Hepatocyte (in vitro differentiated cells): ENCODE measurements at regions not wholly inside any gene's neighbourhood (a gene's known extent, or its start where the extent isn't known, plus 50 kb on each side); places are given as distances from the start of the nearest gene placed in this dataset.

Source experiments
- DNase-seq: peaks from one replicate; pipeline ENCODE4 v3.0.0-alpha.2; 2016; ENCODE audit warnings: low spot score
- H2AFZ ChIP-seq: fragments of 200-600 bp; sonication (generic); 2 replicates; pipeline ENCODE4 v1.6.0; 2016; ENCODE audit warnings: antibody characterized with exemption, mild to moderate bottlenecking
- H3K27ac ChIP-seq: fragments of 200-600 bp; sonication (generic); 2 replicates; pipeline ENCODE4 v1.5.1; 2016; ENCODE audit warnings: mild to moderate bottlenecking
- H3K27me3 ChIP-seq: fragments of 200-600 bp; sonication (generic); 2 replicates; pipeline ENCODE4 v1.6.1; 2016
- H3K36me3 ChIP-seq: fragments of 200-600 bp; sonication (generic); replicated peaks from 2 replicates; pipeline ENCODE4 v1.5.1; 2016; ENCODE audit warnings: low read depth; ENCODE audit not compliant: insufficient read depth
- H3K4me1 ChIP-seq: fragments of 200-600 bp; sonication (generic); 2 replicates; pipeline ENCODE4 v1.5.1; 2016; ENCODE audit warnings: mild to moderate bottlenecking, moderate library complexity; ENCODE audit not compliant: insufficient read depth
- H3K4me2 ChIP-seq: fragments of 200-600 bp; sonication (generic); 2 replicates; pipeline ENCODE4 v1.6.0; 2016
- H3K4me3 ChIP-seq: fragments of 200-600 bp; sonication (generic); 2 replicates; pipeline ENCODE4 v1.5.1; 2016; ENCODE audit warnings: mild to moderate bottlenecking
- H3K79me2 ChIP-seq: fragments of 200-600 bp; sonication (generic); 2 replicates; pipeline ENCODE4 v1.6.0; 2017; ENCODE audit warnings: mild to moderate bottlenecking
- H3K9me2 ChIP-seq: fragments of 200-600 bp; sonication (generic); replicated peaks from 2 replicates; pipeline ENCODE4 v1.6.0; 2017; ENCODE audit warnings: mild to moderate bottlenecking; ENCODE audit not compliant: insufficient read depth
- H3K9me3 ChIP-seq: fragments of 200-600 bp; sonication (generic); 2 replicates; pipeline ENCODE4 v1.5.1; 2016; ENCODE audit warnings: low read depth, mild to moderate bottlenecking
- H4K20me1 ChIP-seq: fragments of 200-600 bp; sonication (generic); 2 replicates; pipeline ENCODE4 v1.6.0; 2016; ENCODE audit warnings: mild to moderate bottlenecking; ENCODE audit not compliant: insufficient read depth, poor library complexity, severe bottlenecking
- CTCF ChIP-seq: fragments of 200-600 bp; sonication (generic); IDR thresholded peaks from 2 replicates; pipeline ENCODE4 v1.5.1; 2016; ENCODE audit warnings: antibody characterized with exemption, mild to moderate bottlenecking; ENCODE audit not compliant: poor library complexity
- EZH2 ChIP-seq: fragments of 200-600 bp; sonication (generic); IDR thresholded peaks from 2 replicates; pipeline ENCODE4 v1.6.1; 2016; ENCODE audit warnings: antibody characterized with exemption, mild to moderate bottlenecking, borderline replicate concordance
- EZH2phosphoT487 ChIP-seq: fragments of 200-600 bp; sonication (generic); IDR thresholded peaks from one replicate; pipeline ENCODE4 v1.6.1; 2018; ENCODE audit warnings: antibody characterized with exemption, mild to moderate bottlenecking, low read depth, moderate library complexity; ENCODE audit not compliant: unreplicated experiment, severe bottlenecking
- WGBS: methylation state at CpG from one replicate; pipeline ENCODE4 v1.1.6; 2016; ENCODE audit warnings: low lambda C conversion rate; ENCODE audit errors: missing lambda C conversion rate; 5-methylcytosine and 5-hydroxymethylcytosine counted together

GRCh38 chr4:89468602-89469001 is 161.0 kb upstream of the GPRIN3 start:
- 60% methylated on average over 2 of the region's 2 CpGs for WGBS

GRCh38 chr4:89463341-89463740 is 155.7 kb upstream of the GPRIN3 start:
- no peak overlapping the region for H3K27ac ChIP-seq
- H3K9me3 ChIP-seq: no peaks in the 10 kb centered on the region
- H3K79me2 ChIP-seq: no peaks in the 10 kb centered on the region
- H3K4me3 ChIP-seq: no peak overlapping the region
- H4K20me1 ChIP-seq: no peaks in the 10 kb centered on the region
- H3K36me3 ChIP-seq: no peaks in the 10 kb centered on the region
- TF ChIP-seq EZH2: no peak
- TF ChIP-seq CTCF: no peak
- no peak for TF ChIP-seq EZH2phosphoT487
- H3K9me2 ChIP-seq: no peaks in the 10 kb centered on the region
- DNase-seq: no peak
- H3K27me3 ChIP-seq: no peaks in the 10 kb centered on the region
- H3K4me2 ChIP-seq: no peak overlapping the region
- H2AFZ ChIP-seq: no peak overlapping the region
- no peaks in the 10 kb centered on the region for H3K4me1 ChIP-seq

More at GRCh38 chr4:89468602-89469001, 161.0 kb upstream of the GPRIN3 start:
- no peak for TF ChIP-seq EZH2
- no peak for TF ChIP-seq EZH2phosphoT487
- TF ChIP-seq CTCF: no peak
- Histone ChIP-seq H3K9me2 (no peaks in the 10 kb centered on the region), H3K4me1 (no peaks in the 10 kb centered on the region), H3K27ac (no peak overlapping the region), H3K9me3 (no peaks in the 10 kb centered on the region), H4K20me1 (no peaks in the 10 kb centered on the region), H3K4me2 (no peak overlapping the region), H3K4me3 (no peak overlapping the region), H2AFZ (no peak overlapping the region), H3K27me3 (no peaks in the 10 kb centered on the region), H3K36me3 (no peaks in the 10 kb centered on the region), H3K79me2 (no peaks in the 10 kb centered on the region)
- no peak for DNase-seq

- H3K27me3 ChIP-seq: no peaks in the 10 kb centered on the region
- no peak overlapping the region for H3K4me2 ChIP-seq
- H3K4me1 ChIP-seq: no peaks in the 10 kb centered on the region
- H3K27ac ChIP-seq: no peak overlapping the region
- H3K79me2 ChIP-seq: no peaks in the 10 kb centered on the region
- no peak overlapping the region for H2AFZ ChIP-seq
- H3K9me2 ChIP-seq: no peaks in the 10 kb centered on the region
- no peaks in the 10 kb centered on the region for H3K36me3 ChIP-seq
- H4K20me1 ChIP-seq: no peaks in the 10 kb centered on the region
- WGBS: 88% methylated on average over 1 of the region's 1 CpG
- TF ChIP-seq CTCF (no peak), EZH2 (no peak), EZH2phosphoT487 (no peak)
- DNase-seq: no peak
- no peak overlapping the region for H3K4me3 ChIP-seq
- peaks cover 8% of the 10 kb centered on the region for H3K9me3 ChIP-seq
Observed at GRCh38 chr4:89447543-89447942, 139.9 kb upstream of the GPRIN3 start.

GRCh38 chr4:89446193-89446592 is 138.6 kb upstream of the GPRIN3 start:
- Histone ChIP-seq H3K9me3 (peaks cover 8% of the 10 kb centered on the region), H3K36me3 (no peaks in the 10 kb centered on the region), H3K27ac (no peak overlapping the region), H3K79me2 (no peaks in the 10 kb centered on the region), H3K4me1 (no peaks in the 10 kb centered on the region), H3K4me3 (no peak overlapping the region), H3K9me2 (no peaks in the 10 kb centered on the region), H3K4me2 (no peak overlapping the region), H4K20me1 (no peaks in the 10 kb centered on the region), H2AFZ (no peak overlapping the region), H3K27me3 (no peaks in the 10 kb centered on the region)
- WGBS: 74% methylated on average over 2 of the region's 2 CpGs
- no peak for DNase-seq
- TF ChIP-seq CTCF (no peak), EZH2phosphoT487 (no peak), EZH2 (no peak)
